ENCODE measurements at regions not wholly inside any gene's neighbourhood (a gene's known extent, or its start where the extent isn't known, plus 50 kb on each side); places are given as distances from the start of the nearest gene placed in this dataset.
A peak's percentile ranks its signal among the peaks of the same experiment; 100 is the strongest.

- TF ChIP-seq CTCF (IDR thresholded peaks at IDR 0.05; ENCODE audit: low read depth, low read length) = no peak
- no peak overlapping the region for H3K4me3 ChIP-seq (replicated peaks in 1 of 2; ENCODE audit: low read depth in 2 of 2, low read length in 2 of 2)
- peak; percentile 23 to 64 for DNase-seq (ENCODE audit: low read depth in 2 of 2)
These were observed 283.5 kb upstream of the ROPN1 start for GRCh38 chr3:124275412-124275811.

- TF ChIP-seq CTCF (IDR thresholded peaks at IDR 0.05; ENCODE audit: low read depth, low read length) = no peak
- no peak overlapping the region for H3K4me3 ChIP-seq (replicated peaks in 1 of 2; ENCODE audit: low read depth in 2 of 2, low read length in 2 of 2)
- DNase-seq (ENCODE audit: low read depth in 2 of 2) = no peak
These were observed 284.2 kb upstream of the ROPN1 start for GRCh38 chr3:124276133-124276532.

- no peak overlapping the region for H3K4me3 ChIP-seq (replicated peaks in 1 of 2; ENCODE audit: low read depth in 2 of 2, low read length in 2 of 2)
- no peak for TF ChIP-seq CTCF (IDR thresholded peaks at IDR 0.05; ENCODE audit: low read depth, low read length)
- DNase-seq (ENCODE audit: low read depth in 2 of 2) = no peak
These were observed 284.7 kb upstream of the ROPN1 start for GRCh38 chr3:124276539-124277143.

- DNase-seq (ENCODE audit: low read depth in 2 of 2) = peak; percentile 47 to 78
- TF ChIP-seq CTCF (IDR thresholded peaks at IDR 0.05; ENCODE audit: low read depth, low read length) = peak; percentile 15
- no peak overlapping the region for H3K4me3 ChIP-seq (replicated peaks in 1 of 2; ENCODE audit: low read depth in 2 of 2, low read length in 2 of 2)
These were observed 285.4 kb upstream of the ROPN1 start for GRCh38 chr3:124277144-124277890.

- no peak overlapping the region for H3K4me3 ChIP-seq (replicated peaks in 1 of 2; ENCODE audit: low read depth in 2 of 2, low read length in 2 of 2)
- peak; percentile 65 to 76 for DNase-seq (ENCODE audit: low read depth in 2 of 2)
These were observed 289.8 kb upstream of the ROPN1 start for GRCh38 chr3:124281453-124282316.

More at GRCh38 chr3:124281453-124282316, 289.8 kb upstream of the ROPN1 start:
- peak; percentile 63 for TF ChIP-seq CTCF (IDR thresholded peaks at IDR 0.05; ENCODE audit: low read depth, low read length)
